HCT116 (cell line): ENCODE measurements at regions not wholly inside any gene's neighbourhood (a gene's known extent, or its start where the extent isn't known, plus 50 kb on each side); places are given as distances from the start of the nearest gene placed in this dataset.

ENCODE experiments used
- ATAC-seq: fragments of 200-7000 bp; cut with Tn5 transposase; 2 replicates; pipeline ENCODE4 v1.9.1; 2020; ENCODE audit warnings: mild to moderate bottlenecking, moderate library complexity
- BruUV-seq: library from RNA; stranded (reverse); fragments of 400-500 nt; replicated peaks from 2 replicates; lab custom pipeline; 2021; lab: Mats Ljungman, UMichigan
- CTCF ChIA-PET: fragments of 300-600 bp; sonication (Branson Sonifier 250); formaldehyde crosslinking; loops from one replicate; lab custom pipeline; 2021; ENCODE audit warnings: antibody characterized with exemption; lab: Charles Lee
- POLR2A ChIA-PET: fragments of 300-600, 350-600 bp; sonication (Branson Sonifier 250); formaldehyde crosslinking; loops from one replicate; lab custom pipeline; 2021; ENCODE audit warnings: antibody characterized with exemption; lab: Charles Lee
- RAD21 ChIA-PET, 2 experiments: fragments of 300-600 bp; sonication (Branson Sonifier 250); formaldehyde crosslinking; loops; one replicate each; lab custom pipeline; 2023; ENCODE audit warnings: low total read pairs in 2 of 2; ENCODE audit not compliant: uncharacterized antibody in 2 of 2, unreplicated experiment in 2 of 2, low non-redundant PET in 1 of 2; lab: Charles Lee
- DNase-seq: peaks from one replicate; pipeline ENCODE4 v3.0.0-alpha.2; 2010; ENCODE audit warnings: low read depth, low spot score
- H2AFZ ChIP-seq: fragments of 200-600 bp; shearing (Covaris generic), sonication (generic); 2 replicates; pipeline ENCODE4 v1.6.1; 2017; ENCODE audit warnings: low read depth, mixed run types, mixed read lengths, antibody characterized with exemption, low read length; ENCODE audit not compliant: poor library complexity, severe bottlenecking
- H3K27ac ChIP-seq: 2 replicates; pipeline ENCODE4 v1.5.1; 2012; ENCODE audit warnings: low read depth, low read length
- H3K27me3 ChIP-seq: fragments of 200-600 bp; sonication (generic); 2 replicates; pipeline ENCODE4 v1.6.1; 2016; ENCODE audit warnings: mixed run types, low read length, mixed read lengths; ENCODE audit not compliant: insufficient read depth
- H3K36me3 ChIP-seq, 2 experiments: fragments of 200-500 bp in 1 of 2; fragments of 200-600 bp in 1 of 2; sonication (Bioruptor generic) in 1 of 2; sonication (generic) in 1 of 2; 2 replicates each; pipeline versions ENCODE4 v1.5.1 to v1.6.1; 2014 to 2016; ENCODE audit warnings: low read length in 2 of 2, inconsistent platforms in 1 of 2, mixed read lengths in 1 of 2, mixed run types in 1 of 2; ENCODE audit not compliant: insufficient read depth in 2 of 2, control insufficient read depth in 1 of 2
- H3K4me1 ChIP-seq, 2 experiments: fragments of 200-600 bp in 1 of 2; sonication (generic) in 1 of 2; 2 replicates each; pipeline versions ENCODE4 v1.5.1 to v1.6.1; 2012 to 2017; ENCODE audit warnings: low read length in 2 of 2, inconsistent platforms in 1 of 2, mild to moderate bottlenecking in 1 of 2, mixed read lengths in 1 of 2, mixed run types in 1 of 2, moderate library complexity in 1 of 2; ENCODE audit not compliant: insufficient read depth in 2 of 2, control insufficient read depth in 1 of 2
- H3K4me2 ChIP-seq: fragments of 200-600 bp; sonication (generic); 2 replicates; pipeline ENCODE4 v1.6.1; 2017; ENCODE audit warnings: mixed run types, low read length, mixed read lengths
- H3K4me3 ChIP-seq, 2 experiments: fragments of 200-600 bp in 1 of 2; sonication (generic) in 1 of 2; replicated peaks in 1 of 2; 2 replicates each; pipeline ENCODE4 v1.5.1; 2011 to 2016; ENCODE audit warnings: low read length in 2 of 2, control low read depth in 1 of 2, low read depth in 1 of 2, mild to moderate bottlenecking in 1 of 2, mixed read lengths in 1 of 2, mixed run types in 1 of 2
- H3K79me2 ChIP-seq: fragments of 200-600 bp; sonication (generic); 2 replicates; pipeline ENCODE4 v1.6.1; 2017; ENCODE audit warnings: mild to moderate bottlenecking, mixed run types, low read length, moderate library complexity, mixed read lengths; ENCODE audit not compliant: insufficient read depth
- H3K9ac ChIP-seq: fragments of 200-600 bp; sonication (generic); 2 replicates; pipeline ENCODE4 v1.6.1; 2016; ENCODE audit warnings: low read length, mixed read lengths
- H3K9me2 ChIP-seq: fragments of 200-600 bp; sonication (generic), shearing (Covaris generic); 2 replicates; pipeline ENCODE4 v1.6.1; 2017; ENCODE audit warnings: mixed run types, mild to moderate bottlenecking, moderate library complexity; ENCODE audit not compliant: insufficient read depth
- H3K9me3 ChIP-seq, 2 experiments: fragments of 200-500 bp in 1 of 2; fragments of 200-600 bp in 1 of 2; sonication (Bioruptor generic) in 1 of 2; sonication (generic) in 1 of 2; 2 replicates each; pipeline ENCODE4 v1.6.1; 2014 to 2017; ENCODE audit warnings: low read length in 2 of 2, mixed read lengths in 2 of 2, inconsistent platforms in 1 of 2, low read depth in 1 of 2, mild to moderate bottlenecking in 1 of 2, mixed run types in 1 of 2, moderate library complexity in 1 of 2; ENCODE audit not compliant: control insufficient read depth in 1 of 2, insufficient read depth in 1 of 2
- H4K20me1 ChIP-seq: fragments of 200-600 bp; sonication (generic), shearing (Covaris generic); 2 replicates; pipeline ENCODE4 v1.6.1; 2017; ENCODE audit warnings: mixed run types, mild to moderate bottlenecking, moderate library complexity; ENCODE audit not compliant: insufficient read depth
- CBX3 ChIP-seq: IDR thresholded peaks from 2 replicates; pipeline ENCODE4 v1.6.1; 2012; ENCODE audit warnings: low read depth
- EGR1 ChIP-seq: IDR thresholded peaks from 2 replicates; pipeline ENCODE4 v1.6.1; 2012; ENCODE audit warnings: low read depth
- EZH2 ChIP-seq: fragments of 200-600 bp; sonication (generic); IDR thresholded peaks from 2 replicates; pipeline ENCODE4 v1.6.1; 2017; ENCODE audit warnings: antibody characterized with exemption, mixed run types
- EZH2phosphoT487 ChIP-seq: fragments of 200-600 bp; IDR thresholded peaks from 2 replicates; pipeline ENCODE4 v1.6.1; 2018; ENCODE audit warnings: antibody characterized with exemption, borderline replicate concordance
- FOSL1 ChIP-seq: IDR thresholded peaks from 2 replicates; pipeline ENCODE4 v1.6.1; 2012; ENCODE audit warnings: low read depth
- POLR2AphosphoS5 ChIP-seq: IDR thresholded peaks from 2 replicates; pipeline ENCODE4 v1.6.1; 2011; ENCODE audit warnings: mild to moderate bottlenecking, low read depth, low read length, moderate library complexity
- RAD21 ChIP-seq: IDR thresholded peaks from 2 replicates; pipeline ENCODE4 v1.6.1; 2012; ENCODE audit warnings: low read depth, mild to moderate bottlenecking
- SIN3A ChIP-seq: IDR thresholded peaks from 2 replicates; pipeline ENCODE4 v1.6.1; 2012; ENCODE audit warnings: low read depth
- SRF ChIP-seq: IDR thresholded peaks from 2 replicates; pipeline ENCODE4 v1.6.1; 2012; ENCODE audit warnings: low read depth
- TCF7L2 ChIP-seq: IDR thresholded peaks from 2 replicates; pipeline ENCODE4 v1.7.0; 2011; ENCODE audit warnings: borderline replicate concordance, inconsistent platforms; ENCODE audit not compliant: insufficient read depth, insufficient read length; ENCODE audit errors: extremely low read depth
- YY1 ChIP-seq: IDR thresholded peaks from 2 replicates; pipeline ENCODE4 v1.6.1; 2011; ENCODE audit warnings: low read length, low read depth, moderate library complexity, mild to moderate bottlenecking; ENCODE audit not compliant: insufficient replicate concordance; ENCODE audit errors: extremely low read depth
- ZFX ChIP-seq: fragments of 450-650 bp; IDR thresholded peaks from 2 replicates; pipeline ENCODE4 v1.6.1; 2017
- ZNF274 ChIP-seq: fragments of 200-500 bp; sonication (Bioruptor generic); IDR thresholded peaks from 2 replicates; pipeline ENCODE4 v1.6.1; 2014; ENCODE audit warnings: mild to moderate bottlenecking, low read depth, low read length, inconsistent platforms
- intact Hi-C: fragments of 100-400 bp; cut with micrococcal nuclease; formaldehyde crosslinking; loops from 2 replicates; pipeline ENCODE4 v1.10.0; 2022
- TF ChIP-seq, protein P1 (sequence below): IDR thresholded peaks from 2 replicates; pipeline ENCODE4 v1.6.1; 2012
- TF ChIP-seq, protein P2 (sequence below): IDR thresholded peaks from 2 replicates; pipeline ENCODE4 v1.6.1; 2011; ENCODE audit warnings: mild to moderate bottlenecking, low read length, moderate library complexity; ENCODE audit not compliant: insufficient replicate concordance; ENCODE audit errors: extremely low read depth
- TF ChIP-seq, protein P3 (sequence below), 3 experiments: fragments of 200-600 bp in 1 of 3; sonication (generic) in 1 of 3; IDR thresholded peaks in 2 of 3; conservative IDR thresholded peaks in 1 of 3; 2 replicates each; pipeline ENCODE4 v1.5.1; 2012 to 2017; ENCODE audit warnings: low read depth in 2 of 3, low read length in 2 of 3, antibody characterized with exemption in 1 of 3, borderline replicate concordance in 1 of 3, control low read depth in 1 of 3, mild to moderate bottlenecking in 1 of 3, mixed read lengths in 1 of 3, mixed run types in 1 of 3, moderate library complexity in 1 of 3; ENCODE audit not compliant: insufficient read depth in 1 of 3

DNA sequence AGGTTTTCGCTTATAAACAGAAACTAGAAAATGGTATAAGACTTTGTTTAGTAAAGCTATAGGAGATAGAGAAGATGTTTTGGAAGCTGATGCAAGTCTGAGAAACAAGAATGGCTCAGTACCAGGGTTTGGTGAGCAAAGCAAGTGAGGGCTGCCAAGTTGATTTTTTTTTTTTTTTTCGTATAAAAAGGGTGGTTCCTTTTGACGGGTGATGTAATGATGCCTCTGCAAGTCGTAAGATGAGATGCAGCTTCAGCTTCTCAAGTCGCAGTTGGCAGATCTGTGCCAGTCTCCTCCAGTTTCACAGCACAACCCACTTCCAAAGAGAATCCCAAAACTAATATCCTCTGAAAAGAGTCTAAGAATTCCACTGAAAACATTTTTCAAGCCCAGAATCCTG, 252.8 kb upstream of the CDH4 start (continued):
- TF ChIP-seq EGR1 (no peak), CBX3 (no peak), TCF7L2 (no peak), SIN3A (no peak), POLR2AphosphoS5 (no peak), SRF (no peak), ZFX (no peak), ZNF274 (no peak), YY1 (no peak)
- TF ChIP-seq, protein P1, sequence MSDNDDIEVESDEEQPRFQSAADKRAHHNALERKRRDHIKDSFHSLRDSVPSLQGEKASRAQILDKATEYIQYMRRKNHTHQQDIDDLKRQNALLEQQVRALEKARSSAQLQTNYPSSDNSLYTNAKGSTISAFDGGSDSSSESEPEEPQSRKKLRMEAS = no peak

GRCh38 chr20:61002090-61002489, 250.0 kb upstream of the CDH4 start:
- no peaks in the 10 kb centered on the region for H4K20me1 ChIP-seq
- H3K36me3 ChIP-seq = no peaks in the 10 kb centered on the region
- DNase-seq (no peak), ATAC-seq (no peak)
- no peaks in the 10 kb centered on the region for H3K27me3 ChIP-seq
- H3K27ac ChIP-seq = no peak overlapping the region
- H3K9me2 ChIP-seq = no peaks in the 10 kb centered on the region
- no peaks in the 10 kb centered on the region for H3K79me2 ChIP-seq
- H3K4me1 ChIP-seq = no peaks in the 10 kb centered on the region
- intact Hi-C loops = no loop called here
- H3K9me3 ChIP-seq = peaks cover 11 to 40% of the 10 kb centered on the region in 2 experiments; a peak in 2 of 4 replicates
- H3K4me3 ChIP-seq = no peak overlapping the region
- ChIA-PET RAD21 (no interaction called here), CTCF (no interaction called here), POLR2A (no interaction called here)
- BruUV-seq = no TSS peak
- no peak overlapping the region for H3K4me2 ChIP-seq
- no peak overlapping the region for H3K9ac ChIP-seq
- H2AFZ ChIP-seq = no peak overlapping the region
- TF ChIP-seq TCF7L2 = no peak
- no peak for TF ChIP-seq EZH2
- TF ChIP-seq ZFX = no peak
- no peak for TF ChIP-seq EZH2phosphoT487
- no peak for TF ChIP-seq YY1
- TF ChIP-seq SIN3A = no peak
- no peak for TF ChIP-seq POLR2AphosphoS5
- no peak for TF ChIP-seq RAD21
- TF ChIP-seq, protein P2, sequence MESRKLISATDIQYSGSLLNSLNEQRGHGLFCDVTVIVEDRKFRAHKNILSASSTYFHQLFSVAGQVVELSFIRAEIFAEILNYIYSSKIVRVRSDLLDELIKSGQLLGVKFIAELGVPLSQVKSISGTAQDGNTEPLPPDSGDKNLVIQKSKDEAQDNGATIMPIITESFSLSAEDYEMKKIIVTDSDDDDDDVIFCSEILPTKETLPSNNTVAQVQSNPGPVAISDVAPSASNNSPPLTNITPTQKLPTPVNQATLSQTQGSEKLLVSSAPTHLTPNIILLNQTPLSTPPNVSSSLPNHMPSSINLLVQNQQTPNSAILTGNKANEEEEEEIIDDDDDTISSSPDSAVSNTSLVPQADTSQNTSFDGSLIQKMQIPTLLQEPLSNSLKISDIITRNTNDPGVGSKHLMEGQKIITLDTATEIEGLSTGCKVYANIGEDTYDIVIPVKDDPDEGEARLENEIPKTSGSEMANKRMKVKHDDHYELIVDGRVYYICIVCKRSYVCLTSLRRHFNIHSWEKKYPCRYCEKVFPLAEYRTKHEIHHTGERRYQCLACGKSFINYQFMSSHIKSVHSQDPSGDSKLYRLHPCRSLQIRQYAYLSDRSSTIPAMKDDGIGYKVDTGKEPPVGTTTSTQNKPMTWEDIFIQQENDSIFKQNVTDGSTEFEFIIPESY = no peak
- TF ChIP-seq, protein P3, sequence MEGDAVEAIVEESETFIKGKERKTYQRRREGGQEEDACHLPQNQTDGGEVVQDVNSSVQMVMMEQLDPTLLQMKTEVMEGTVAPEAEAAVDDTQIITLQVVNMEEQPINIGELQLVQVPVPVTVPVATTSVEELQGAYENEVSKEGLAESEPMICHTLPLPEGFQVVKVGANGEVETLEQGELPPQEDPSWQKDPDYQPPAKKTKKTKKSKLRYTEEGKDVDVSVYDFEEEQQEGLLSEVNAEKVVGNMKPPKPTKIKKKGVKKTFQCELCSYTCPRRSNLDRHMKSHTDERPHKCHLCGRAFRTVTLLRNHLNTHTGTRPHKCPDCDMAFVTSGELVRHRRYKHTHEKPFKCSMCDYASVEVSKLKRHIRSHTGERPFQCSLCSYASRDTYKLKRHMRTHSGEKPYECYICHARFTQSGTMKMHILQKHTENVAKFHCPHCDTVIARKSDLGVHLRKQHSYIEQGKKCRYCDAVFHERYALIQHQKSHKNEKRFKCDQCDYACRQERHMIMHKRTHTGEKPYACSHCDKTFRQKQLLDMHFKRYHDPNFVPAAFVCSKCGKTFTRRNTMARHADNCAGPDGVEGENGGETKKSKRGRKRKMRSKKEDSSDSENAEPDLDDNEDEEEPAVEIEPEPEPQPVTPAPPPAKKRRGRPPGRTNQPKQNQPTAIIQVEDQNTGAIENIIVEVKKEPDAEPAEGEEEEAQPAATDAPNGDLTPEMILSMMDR (IDR thresholded peaks at IDR 0.05 in 2 of 3, conservative IDR thresholded peaks at IDR 0.05 in 1 of 3; ENCODE audit: borderline replicate concordance in 1 of 3, insufficient read depth in 1 of 3, low read depth in 2 of 3, low read length in 2 of 3) = no peak
- TF ChIP-seq ZNF274 = no peak
- no peak for TF ChIP-seq CBX3
- no peak for TF ChIP-seq FOSL1
- no peak for TF ChIP-seq EGR1
- TF ChIP-seq, protein P1 = no peak
